ENCODE measurements at regions not wholly inside any gene's neighbourhood (a gene's known extent, or its start where the extent isn't known, plus 50 kb on each side); places are given as distances from the start of the nearest gene placed in this dataset.

GRCh38 chr4:101527188-101527587 is 179.9 kb upstream of the PPP3CA start (continued):
- no peak for TF ChIP-seq RAD51 (IDR thresholded peaks at IDR 0.05)
- TF ChIP-seq BCL11A (IDR thresholded peaks at IDR 0.05; ENCODE audit: low read depth, low read length) = peak; percentile 88
- no peak for TF ChIP-seq E2F4 (IDR thresholded peaks at IDR 0.05; ENCODE audit: low read depth, low read length)
- TF ChIP-seq ZNF622 (IDR thresholded peaks at IDR 0.05) = no peak
- TF ChIP-seq WRNIP1 (IDR thresholded peaks at IDR 0.05; ENCODE audit: borderline replicate concordance, low read depth, low read length) = no peak
- no peak for TF ChIP-seq HDGF (IDR thresholded peaks at IDR 0.05)
- no peak; the same call in 1 of the 2 replicates for TF ChIP-seq JUND (IDR thresholded peaks at IDR 0.05; ENCODE audit: low read depth, low read length)
- TF ChIP-seq DPF2 (IDR thresholded peaks at IDR 0.05) = peak; percentile 91
- no peak for TF ChIP-seq BCL3 (IDR thresholded peaks at IDR 0.05; ENCODE audit: borderline replicate concordance, insufficient read depth, low read depth, low read length, poor library complexity, severe bottlenecking)
- TF ChIP-seq CEBPB (IDR thresholded peaks at IDR 0.05; ENCODE audit: borderline replicate concordance in 1 of 2, low read depth in 2 of 2, low read length in 2 of 2) = no peak
- TF ChIP-seq ZBTB33 (IDR thresholded peaks at IDR 0.05) = no peak
- TF ChIP-seq NR2C2 (IDR thresholded peaks at IDR 0.05; ENCODE audit: borderline replicate concordance, control insufficient read depth, insufficient read length, low read depth) = no peak
- peak; percentile 34; the same call in 1 of the 3 replicates for TF ChIP-seq POU2F2 (IDR thresholded peaks at IDR 0.05; ENCODE audit: borderline replicate concordance, low read depth, low read length)
- no peak for TF ChIP-seq IRF3 (IDR thresholded peaks at IDR 0.05)
- TF ChIP-seq PRDM15 (CRISPR knock-in tag; IDR thresholded peaks at IDR 0.05) = no peak
- no peak for TF ChIP-seq MYC (IDR thresholded peaks at IDR 0.05; ENCODE audit: insufficient read depth, insufficient read length, insufficient replicate concordance, low read length, severe bottlenecking)
- TF ChIP-seq NFYB (IDR thresholded peaks at IDR 0.05; ENCODE audit: insufficient read depth, low read depth, low read length) = no peak
- TF ChIP-seq ESRRA (IDR thresholded peaks at IDR 0.05; ENCODE audit: low read length) = no peak
- no peak for TF ChIP-seq GABPA (IDR thresholded peaks at IDR 0.05; ENCODE audit: low read depth)
- no peak for TF ChIP-seq CTCF (IDR thresholded peaks at IDR 0.05 in 2 of 3, conservative IDR thresholded peaks at IDR 0.05 in 1 of 3; ENCODE audit: control insufficient read depth in 2 of 3, extremely low read depth in 1 of 3, insufficient read depth in 1 of 3, low read depth in 3 of 3, low read length in 3 of 3)
